Thyroid gland (tissue), 4 donors: ENCODE measurements at regions not wholly inside any gene's neighbourhood (a gene's known extent, or its start where the extent isn't known, plus 50 kb on each side); places are given as distances from the start of the nearest gene placed in this dataset.

Source experiments
- DNase-seq, 2 donors: peaks; one replicate each; pipeline ENCODE4 v3.0.0-alpha.2; 2019
- H3K27ac ChIP-seq, 3 donors: fragments of 200-600 bp; sonication (generic); 1 replicate in 2 of 3; 2 replicates in 1 of 3; pipeline ENCODE4 v1.5.1; 2016 to 2019; ENCODE audit warnings: mild to moderate bottlenecking in 1 of 3, moderate library complexity in 1 of 3
- H3K27me3 ChIP-seq: fragments of 200-600 bp; sonication (generic); one replicate; pipeline ENCODE4 v1.5.1; 2019
- H3K36me3 ChIP-seq, 2 donors: fragments of 200-600 bp; sonication (generic); one replicate each; pipeline ENCODE4 v1.5.1; 2016 to 2019
- H3K4me1 ChIP-seq, 2 donors: fragments of 200-600 bp; sonication (generic); one replicate each; pipeline ENCODE4 v1.5.1; 2017 to 2019
- H3K4me3 ChIP-seq, 3 donors: fragments of 200-600 bp; sonication (generic); replicated peaks in 1 of 3; 1 replicate in 2 of 3; 2 replicates in 1 of 3; pipeline ENCODE4 v1.5.1; 2016; ENCODE audit warnings: mild to moderate bottlenecking in 1 of 3
- H3K9me3 ChIP-seq: fragments of 200-600 bp; sonication (generic); one replicate; pipeline ENCODE4 v1.5.1; 2017
- POLR2A ChIP-seq, 2 donors: fragments of 450-650 bp; IDR thresholded peaks; one replicate each; pipeline ENCODE4 v1.6.1; 2017; ENCODE audit warnings: antibody characterized with exemption in 2 of 2, mild to moderate bottlenecking in 2 of 2, moderate library complexity in 1 of 2
- WGBS, 2 donors: methylation state at CpG; one replicate each; pipeline ENCODE4 v1.1.5; 2017; 5-methylcytosine and 5-hydroxymethylcytosine counted together
- intact Hi-C: fragments of 100-400 bp; cut with DNase I; formaldehyde crosslinking; loops from one replicate; pipeline ENCODE4 v1.15.1; 2023
- TF ChIP-seq, protein P1 (sequence below), 6 experiments: fragments of 200-600 bp in 3 of 6; fragments of 450-650 bp in 3 of 6; sonication (generic) in 3 of 6; IDR thresholded peaks; one replicate each; pipeline ENCODE4 v1.5.1; 2016 to 2019; ENCODE audit warnings: antibody characterized with exemption in 6 of 6, mild to moderate bottlenecking in 2 of 6, inconsistent platforms in 1 of 6, moderate library complexity in 1 of 6

DNA sequence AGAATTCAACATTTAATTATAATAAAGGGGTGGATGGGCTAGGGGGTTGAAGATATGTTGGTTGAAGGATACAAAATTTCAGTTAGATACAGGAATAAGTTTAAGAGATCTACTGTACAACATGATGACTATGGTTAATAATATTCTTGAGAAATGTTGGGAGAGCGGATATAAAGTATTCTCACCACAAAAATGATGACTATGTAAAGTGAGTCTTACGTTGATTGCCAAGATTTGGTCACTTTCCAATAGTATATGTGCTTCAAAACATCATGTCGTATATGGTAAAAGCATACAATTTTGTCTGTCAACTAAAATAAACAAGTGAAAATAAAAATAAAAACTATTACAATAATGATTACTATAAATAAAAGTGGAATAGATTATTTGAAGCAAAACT is 802.0 kb downstream of the C12orf50 start:
- 88 to 89% methylated on average over 3 of the region's 3 CpGs for WGBS, 2 donors

DNA sequence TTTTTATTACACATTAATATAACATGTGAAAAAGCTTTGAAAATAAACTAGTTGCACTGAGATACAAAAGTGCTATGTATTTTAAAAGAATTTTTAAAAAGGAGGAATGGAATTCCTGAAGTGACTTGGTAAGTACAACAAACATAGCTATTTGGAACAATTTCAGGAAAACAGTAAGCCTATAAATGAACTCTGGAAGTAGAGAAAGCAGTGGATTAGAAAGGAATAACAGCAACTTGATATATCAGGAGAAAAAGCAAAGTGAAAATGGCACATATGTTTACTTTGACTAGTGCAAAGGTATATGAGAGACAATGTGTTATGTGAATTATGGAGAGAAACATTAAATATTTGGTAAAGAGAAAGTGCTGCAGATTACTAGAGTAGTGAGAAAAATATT is 811.7 kb downstream of the C12orf50 start:
- Histone ChIP-seq H3K27ac (no peak overlapping the region), H3K27me3 (no peaks in the 10 kb centered on the region), H3K4me1 (peaks cover 11 to 13% of the 10 kb centered on the region in 2 donors), H3K36me3 (no peaks in the 10 kb centered on the region), H3K4me3 (no peak overlapping the region), H3K9me3 (no peaks in the 10 kb centered on the region)
- DNase-seq = no peak
- intact Hi-C loops = no loop called here
- TF ChIP-seq, protein P1, sequence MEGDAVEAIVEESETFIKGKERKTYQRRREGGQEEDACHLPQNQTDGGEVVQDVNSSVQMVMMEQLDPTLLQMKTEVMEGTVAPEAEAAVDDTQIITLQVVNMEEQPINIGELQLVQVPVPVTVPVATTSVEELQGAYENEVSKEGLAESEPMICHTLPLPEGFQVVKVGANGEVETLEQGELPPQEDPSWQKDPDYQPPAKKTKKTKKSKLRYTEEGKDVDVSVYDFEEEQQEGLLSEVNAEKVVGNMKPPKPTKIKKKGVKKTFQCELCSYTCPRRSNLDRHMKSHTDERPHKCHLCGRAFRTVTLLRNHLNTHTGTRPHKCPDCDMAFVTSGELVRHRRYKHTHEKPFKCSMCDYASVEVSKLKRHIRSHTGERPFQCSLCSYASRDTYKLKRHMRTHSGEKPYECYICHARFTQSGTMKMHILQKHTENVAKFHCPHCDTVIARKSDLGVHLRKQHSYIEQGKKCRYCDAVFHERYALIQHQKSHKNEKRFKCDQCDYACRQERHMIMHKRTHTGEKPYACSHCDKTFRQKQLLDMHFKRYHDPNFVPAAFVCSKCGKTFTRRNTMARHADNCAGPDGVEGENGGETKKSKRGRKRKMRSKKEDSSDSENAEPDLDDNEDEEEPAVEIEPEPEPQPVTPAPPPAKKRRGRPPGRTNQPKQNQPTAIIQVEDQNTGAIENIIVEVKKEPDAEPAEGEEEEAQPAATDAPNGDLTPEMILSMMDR (IDR thresholded peaks at IDR 0.05) = no peak
- no peak for TF ChIP-seq POLR2A (IDR thresholded peaks at IDR 0.05)

More for the DNA sequence above, 802.0 kb downstream of the C12orf50 start:
- Histone ChIP-seq H3K27ac (no peak overlapping the region), H3K27me3 (no peaks in the 10 kb centered on the region), H3K36me3 (no peaks in the 10 kb centered on the region), H3K4me1 (no peaks in the 10 kb centered on the region), H3K4me3 (no peak overlapping the region), H3K9me3 (no peaks in the 10 kb centered on the region)
- intact Hi-C loops = no loop called here
- TF ChIP-seq POLR2A (IDR thresholded peaks at IDR 0.05) = no peak
- TF ChIP-seq, protein P1 (IDR thresholded peaks at IDR 0.05) = no peak
- DNase-seq = no peak

DNA sequence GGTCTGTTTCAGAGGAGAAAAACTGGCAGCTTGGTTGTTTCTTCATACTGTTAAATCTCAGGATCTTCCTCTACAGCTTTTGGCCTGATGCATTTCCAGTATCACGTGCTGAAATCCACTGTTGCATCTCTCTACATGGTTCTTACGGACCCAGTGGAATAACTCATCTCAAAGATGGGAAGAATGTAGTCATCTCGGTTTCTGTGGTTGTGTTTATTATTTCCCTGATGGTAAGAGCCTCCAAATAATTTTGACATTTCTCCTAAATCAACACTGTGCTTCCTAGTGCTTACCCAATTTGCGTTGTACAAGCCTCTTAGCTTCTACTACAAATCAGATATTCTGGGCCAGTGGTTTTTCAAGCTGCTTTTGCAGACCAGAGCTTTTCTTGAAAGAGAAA is 812.8 kb downstream of the C12orf50 start:
- Histone ChIP-seq H3K4me1 (peaks cover 11 to 13% of the 10 kb centered on the region in 2 donors), H3K4me3 (no peak overlapping the region), H3K36me3 (no peaks in the 10 kb centered on the region), H3K27me3 (no peaks in the 10 kb centered on the region), H3K9me3 (no peaks in the 10 kb centered on the region), H3K27ac (peak overlapping the region in 1 of 3 donors; percentile 4)
- intact Hi-C loops = no loop called here
- TF ChIP-seq, protein P1 (IDR thresholded peaks at IDR 0.05) = no peak
- no peak for TF ChIP-seq POLR2A (IDR thresholded peaks at IDR 0.05)
- no peak for DNase-seq
- WGBS, 2 donors = 14 to 16% methylated on average over 4 of the region's 4 CpGs

DNA sequence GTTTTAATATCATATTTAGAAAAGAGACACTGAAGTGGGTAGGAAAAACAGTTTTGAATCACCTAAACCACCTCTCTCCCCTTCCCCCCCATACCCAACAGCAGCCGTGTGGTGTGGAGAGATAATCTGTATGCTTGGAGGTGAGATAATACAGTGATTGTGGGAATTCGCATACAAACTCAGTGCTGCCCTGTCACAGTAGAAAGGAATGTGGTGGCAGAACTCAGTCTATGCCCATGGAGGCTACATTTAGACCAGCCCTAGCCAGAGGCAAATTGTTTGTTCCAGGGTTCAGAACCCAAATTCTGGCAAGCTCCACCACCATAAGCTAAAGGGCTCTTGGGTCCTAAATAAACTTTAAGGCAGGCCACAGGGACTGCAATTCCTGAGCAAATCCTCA is 827.0 kb downstream of the C12orf50 start:
- 80 to 94% methylated on average over 2 of the region's 2 CpGs for WGBS, 2 donors
- no peaks in the 10 kb centered on the region for H3K36me3 ChIP-seq
- intact Hi-C loops = no loop called here

GRCh38 chr12:87201598-87201997 is 827.6 kb downstream of the C12orf50 start:
- Histone ChIP-seq H3K36me3 (no peaks in the 10 kb centered on the region), H3K4me1 (no peaks in the 10 kb centered on the region), H3K27ac (no peak overlapping the region), H3K27me3 (no peaks in the 10 kb centered on the region), H3K9me3 (no peaks in the 10 kb centered on the region), H3K4me3 (no peak overlapping the region)
- no peak for DNase-seq
- no peak for TF ChIP-seq POLR2A (IDR thresholded peaks at IDR 0.05)
- TF ChIP-seq, protein P1 (IDR thresholded peaks at IDR 0.05) = no peak
- intact Hi-C loops = no loop called here

More for the DNA sequence above, 827.0 kb downstream of the C12orf50 start:
- no peak for TF ChIP-seq POLR2A (IDR thresholded peaks at IDR 0.05)
- TF ChIP-seq, protein P1 (IDR thresholded peaks at IDR 0.05) = no peak
- no peak for DNase-seq
- Histone ChIP-seq H3K9me3 (no peaks in the 10 kb centered on the region), H3K27ac (no peak overlapping the region), H3K4me3 (no peak overlapping the region), H3K27me3 (no peaks in the 10 kb centered on the region), H3K4me1 (no peaks in the 10 kb centered on the region)
